T-helper 2 cell treated with Interferon-gamma antibody and Interleukin-4, amounts not matched to agents 5 μg/mL and 100 μg/mL, for 36 hours (primary cell): ENCODE measurements at regions not wholly inside any gene's neighbourhood (a gene's known extent, or its start where the extent isn't known, plus 50 kb on each side); places are given as distances from the start of the nearest gene placed in this dataset.

Experiments used
- DNase-seq: peaks from one replicate; pipeline ENCODE4 v3.0.0; 2021; ENCODE audit warnings: low spot score
- H3K27ac Mint-ChIP-seq: one replicate; pipeline ENCODE4 v1.8.0; 2021; ENCODE audit warnings: mild to moderate bottlenecking, mixed read lengths
- H3K27me3 Mint-ChIP-seq: one replicate; pipeline ENCODE4 v1.8.0; 2021; ENCODE audit warnings: low read depth, mixed read lengths
- H3K36me3 Mint-ChIP-seq: one replicate; pipeline ENCODE4 v1.8.0; 2021; ENCODE audit warnings: low read depth, mixed read lengths
- H3K4me1 Mint-ChIP-seq: one replicate; pipeline ENCODE4 v1.8.0; 2021; ENCODE audit warnings: low read depth, mixed read lengths
- H3K4me3 Mint-ChIP-seq: one replicate; pipeline ENCODE4 v1.8.0; 2022; ENCODE audit warnings: mild to moderate bottlenecking, moderate library complexity, mixed read lengths
- H3K9me3 Mint-ChIP-seq: one replicate; pipeline ENCODE4 v1.8.0; 2021; ENCODE audit warnings: mixed read lengths

GRCh38 chr6:112549749-112550148, 202.6 kb downstream of the RFPL4B start:
- no peaks in the 10 kb centered on the region for H3K27me3 Mint-ChIP-seq

GRCh38 chr6:112557435-112557834, 210.3 kb downstream of the RFPL4B start:
- Mint-ChIP-seq H3K27ac (no peak overlapping the region), H3K36me3 (no peaks in the 10 kb centered on the region), H3K4me1 (no peaks in the 10 kb centered on the region), H3K4me3 (no peak overlapping the region), H3K9me3 (no peaks in the 10 kb centered on the region), H3K27me3 (no peaks in the 10 kb centered on the region)
- no peak for DNase-seq

More at GRCh38 chr6:112549749-112550148, 202.6 kb downstream of the RFPL4B start:
- H3K4me3 Mint-ChIP-seq = no peak overlapping the region
- no peak overlapping the region for H3K27ac Mint-ChIP-seq
- H3K9me3 Mint-ChIP-seq = peaks cover 5% of the 10 kb centered on the region
- H3K36me3 Mint-ChIP-seq = no peaks in the 10 kb centered on the region
- DNase-seq = no peak
- H3K4me1 Mint-ChIP-seq = no peaks in the 10 kb centered on the region

- H3K27me3 Mint-ChIP-seq = no peaks in the 10 kb centered on the region
- DNase-seq = no peak
- no peaks in the 10 kb centered on the region for H3K36me3 Mint-ChIP-seq
- no peaks in the 10 kb centered on the region for H3K9me3 Mint-ChIP-seq
- no peaks in the 10 kb centered on the region for H3K4me1 Mint-ChIP-seq
- no peak overlapping the region for H3K4me3 Mint-ChIP-seq
- H3K27ac Mint-ChIP-seq = no peak overlapping the region
These were observed 210.8 kb downstream of the RFPL4B start for GRCh38 chr6:112557961-112558360.

GRCh38 chr6:112560651-112561050, 213.5 kb downstream of the RFPL4B start:
- Mint-ChIP-seq H3K9me3 (no peaks in the 10 kb centered on the region), H3K27ac (no peak overlapping the region), H3K27me3 (no peaks in the 10 kb centered on the region), H3K36me3 (no peaks in the 10 kb centered on the region), H3K4me1 (no peaks in the 10 kb centered on the region), H3K4me3 (no peak overlapping the region)
- DNase-seq = no peak

GRCh38 chr6:112562301-112563231, 215.4 kb downstream of the RFPL4B start:
- Mint-ChIP-seq H3K27me3 (no peaks in the 10 kb centered on the region), H3K4me3 (no peak overlapping the region), H3K4me1 (no peaks in the 10 kb centered on the region), H3K36me3 (no peaks in the 10 kb centered on the region), H3K27ac (no peak overlapping the region), H3K9me3 (no peaks in the 10 kb centered on the region)
- no peak for DNase-seq

- no peak for DNase-seq
These were observed 216.2 kb downstream of the RFPL4B start for GRCh38 chr6:112563368-112563767.

GRCh38 chr6:112568066-112568465, 220.9 kb downstream of the RFPL4B start:
- H3K4me3 Mint-ChIP-seq = no peak overlapping the region
- no peaks in the 10 kb centered on the region for H3K27me3 Mint-ChIP-seq
- no peak overlapping the region for H3K27ac Mint-ChIP-seq
- no peaks in the 10 kb centered on the region for H3K9me3 Mint-ChIP-seq
- no peaks in the 10 kb centered on the region for H3K4me1 Mint-ChIP-seq
- no peak for DNase-seq
- H3K36me3 Mint-ChIP-seq = no peaks in the 10 kb centered on the region

More at GRCh38 chr6:112563368-112563767, 216.2 kb downstream of the RFPL4B start:
- no peak overlapping the region for H3K4me3 Mint-ChIP-seq
- H3K27ac Mint-ChIP-seq = no peak overlapping the region
- no peaks in the 10 kb centered on the region for H3K27me3 Mint-ChIP-seq
- no peaks in the 10 kb centered on the region for H3K9me3 Mint-ChIP-seq
- no peaks in the 10 kb centered on the region for H3K36me3 Mint-ChIP-seq
- H3K4me1 Mint-ChIP-seq = no peaks in the 10 kb centered on the region

GRCh38 chr6:112571488-112572270, 224.5 kb downstream of the RFPL4B start:
- Mint-ChIP-seq H3K27ac (no peak overlapping the region), H3K4me1 (no peaks in the 10 kb centered on the region), H3K4me3 (no peak overlapping the region), H3K36me3 (no peaks in the 10 kb centered on the region), H3K9me3 (no peaks in the 10 kb centered on the region), H3K27me3 (no peaks in the 10 kb centered on the region)
- no peak for DNase-seq

GRCh38 chr6:112574190-112574589, 227.1 kb downstream of the RFPL4B start:
- H3K4me3 Mint-ChIP-seq = no peak overlapping the region
- no peak overlapping the region for H3K27ac Mint-ChIP-seq
- no peaks in the 10 kb centered on the region for H3K4me1 Mint-ChIP-seq
- H3K27me3 Mint-ChIP-seq = no peaks in the 10 kb centered on the region
- DNase-seq = no peak
- H3K36me3 Mint-ChIP-seq = no peaks in the 10 kb centered on the region
- no peaks in the 10 kb centered on the region for H3K9me3 Mint-ChIP-seq

- Mint-ChIP-seq H3K27me3 (no peaks in the 10 kb centered on the region), H3K27ac (no peak overlapping the region), H3K4me3 (no peak overlapping the region), H3K4me1 (no peaks in the 10 kb centered on the region), H3K9me3 (no peaks in the 10 kb centered on the region), H3K36me3 (no peaks in the 10 kb centered on the region)
- no peak for DNase-seq
These were observed 228.2 kb downstream of the RFPL4B start for GRCh38 chr6:112575309-112575834.

- DNase-seq = no peak
- H3K27me3 Mint-ChIP-seq = no peaks in the 10 kb centered on the region
- H3K4me3 Mint-ChIP-seq = no peak overlapping the region
- H3K27ac Mint-ChIP-seq = no peak overlapping the region
- H3K4me1 Mint-ChIP-seq = no peaks in the 10 kb centered on the region
- no peaks in the 10 kb centered on the region for H3K36me3 Mint-ChIP-seq
- H3K9me3 Mint-ChIP-seq = no peaks in the 10 kb centered on the region
These were observed 229.3 kb downstream of the RFPL4B start for GRCh38 chr6:112576423-112576822.

GRCh38 chr6:112579601-112580000, 232.5 kb downstream of the RFPL4B start:
- Mint-ChIP-seq H3K4me3 (no peak overlapping the region), H3K4me1 (no peaks in the 10 kb centered on the region), H3K9me3 (no peaks in the 10 kb centered on the region), H3K27me3 (no peaks in the 10 kb centered on the region), H3K27ac (no peak overlapping the region), H3K36me3 (no peaks in the 10 kb centered on the region)
- no peak for DNase-seq

GRCh38 chr6:112581015-112581414, 233.9 kb downstream of the RFPL4B start:
- Mint-ChIP-seq H3K27me3 (no peaks in the 10 kb centered on the region), H3K36me3 (no peaks in the 10 kb centered on the region), H3K27ac (no peak overlapping the region), H3K4me1 (no peaks in the 10 kb centered on the region), H3K9me3 (no peaks in the 10 kb centered on the region), H3K4me3 (no peak overlapping the region)
- no peak for DNase-seq

GRCh38 chr6:112590326-112590725, 243.2 kb downstream of the RFPL4B start:
- Mint-ChIP-seq H3K36me3 (no peaks in the 10 kb centered on the region), H3K9me3 (no peaks in the 10 kb centered on the region), H3K27ac (no peak overlapping the region), H3K4me3 (no peak overlapping the region), H3K4me1 (no peaks in the 10 kb centered on the region), H3K27me3 (no peaks in the 10 kb centered on the region)
- no peak for DNase-seq
